H1 (cell line): ENCODE measurements at regions not wholly inside any gene's neighbourhood (a gene's known extent, or its start where the extent isn't known, plus 50 kb on each side); places are given as distances from the start of the nearest gene placed in this dataset.

Experiments used
- CTCF ChIA-PET: fragments of 300-600 bp; sonication (Branson Sonifier 250); formaldehyde crosslinking; loops from one replicate; lab custom pipeline; 2021; ENCODE audit not compliant: partially characterized antibody; lab: Charles Lee
- POLR2A ChIA-PET: fragments of 300-600 bp; sonication (Branson Sonifier 250); formaldehyde crosslinking; loops from one replicate; lab custom pipeline; 2021; ENCODE audit warnings: inconsistent platforms; ENCODE audit not compliant: partially characterized antibody; lab: Charles Lee
- DNase-seq, 2 experiments: peaks; one replicate each; pipeline versions ENCODE4 v3.0.0 to v3.0.0-alpha.2; 2010 to 2022; ENCODE audit warnings: low spot score in 2 of 2, low read depth in 1 of 2, mixed read lengths in 1 of 2
- FAIRE-seq: peaks from 2 replicates; lab custom pipeline; 2011; peaks lifted over from hg19 to GRCh38; lab: Jason Lieb, UNC
- H2AFZ ChIP-seq: 2 replicates; pipeline ENCODE4 v1.8.1; 2012; ENCODE audit warnings: low read length, inconsistent platforms
- H2AK5ac ChIP-seq: 2 replicates; pipeline ENCODE4 v1.6.1; 2013; ENCODE audit warnings: low read depth, low read length
- H2BK120ac ChIP-seq: replicated peaks from 2 replicates; pipeline ENCODE3; 2013; ENCODE audit warnings: low read depth, low read length, inconsistent platforms
- H2BK12ac ChIP-seq: 2 replicates; pipeline ENCODE4 v1.6.1; 2013; ENCODE audit warnings: low read depth, low read length
- H2BK15ac ChIP-seq: 2 replicates; pipeline ENCODE4 v1.6.1; 2013; ENCODE audit warnings: low read length
- H2BK20ac ChIP-seq: 2 replicates; pipeline ENCODE4 v1.6.1; 2013; ENCODE audit warnings: low read length
- H2BK5ac ChIP-seq: 2 replicates; pipeline ENCODE4 v1.6.1; 2013; ENCODE audit warnings: low read depth, low read length
- H3K14ac ChIP-seq: 2 replicates; pipeline ENCODE4 v1.6.1; 2013; ENCODE audit warnings: inconsistent platforms; ENCODE audit not compliant: insufficient read length
- H3K18ac ChIP-seq: 2 replicates; pipeline ENCODE4 v1.6.1; 2013; ENCODE audit warnings: low read length; ENCODE audit errors: extremely low read depth
- H3K23ac ChIP-seq: 2 replicates; pipeline ENCODE4 v1.6.1; 2013; ENCODE audit warnings: inconsistent platforms; ENCODE audit not compliant: insufficient read length
- H3K23me2 ChIP-seq: 2 replicates; pipeline ENCODE4 v1.6.1; 2013; ENCODE audit warnings: low read depth, low read length
- H3K27ac ChIP-seq: 2 replicates; pipeline ENCODE4 v1.6.1; 2011; ENCODE audit warnings: low read depth, low read length, inconsistent platforms
- H3K27me3 ChIP-seq, 4 experiments: replicated peaks in 1 of 4; 1 replicate in 1 of 4; 2 replicates in 3 of 4; pipeline versions ENCODE4 v1.6.1 to v1.8.1; 2011 to 2013; ENCODE audit warnings: low read length in 3 of 4, mild to moderate bottlenecking in 3 of 4, inconsistent platforms in 2 of 4, mixed read lengths in 2 of 4, moderate library complexity in 1 of 4; ENCODE audit not compliant: control insufficient read depth in 3 of 4, insufficient read depth in 3 of 4; ENCODE audit errors: extremely low read depth in 1 of 4
- H3K36me3 ChIP-seq, 4 experiments: 2 replicates each; pipeline versions ENCODE4 v1.6.1 to v1.8.1; 2011 to 2013; ENCODE audit warnings: mild to moderate bottlenecking in 4 of 4, low read length in 3 of 4, moderate library complexity in 2 of 4, control low read depth in 1 of 4, inconsistent platforms in 1 of 4; ENCODE audit not compliant: insufficient read depth in 4 of 4, control insufficient read depth in 2 of 4
- H3K4ac ChIP-seq: replicated peaks from 2 replicates; pipeline ENCODE3; 2013; ENCODE audit warnings: low read length, low read depth, mixed read lengths, inconsistent platforms; ENCODE audit not compliant: insufficient read length
- H3K4me1 ChIP-seq, 4 experiments: replicated peaks in 1 of 4; 1 replicate in 1 of 4; 2 replicates in 3 of 4; pipeline versions ENCODE4 v1.6.1 to v1.8.1; 2011 to 2013; ENCODE audit warnings: low read length in 3 of 4, inconsistent platforms in 2 of 4, mixed read lengths in 1 of 4; ENCODE audit not compliant: insufficient read depth in 4 of 4, control insufficient read depth in 3 of 4
- H3K4me2 ChIP-seq, 2 experiments: 2 replicates each; pipeline versions ENCODE4 v1.6.1 to v1.8.1; 2011 to 2013; ENCODE audit warnings: low read depth in 2 of 2, low read length in 2 of 2, control low read depth in 1 of 2, inconsistent platforms in 1 of 2, mild to moderate bottlenecking in 1 of 2; ENCODE audit not compliant: insufficient read depth in 1 of 2
- H3K4me3 ChIP-seq, 4 experiments: fragments of 200-600, 300-600 bp in 1 of 4; sonication (generic), shearing (Covaris generic), sonication (Bioruptor Twin) in 1 of 4; 2 replicates each; pipeline versions ENCODE4 v1.5.1 to v1.8.1; 2011 to 2016; ENCODE audit warnings: low read length in 4 of 4, low read depth in 3 of 4, control low read depth in 2 of 4, inconsistent platforms in 2 of 4, mild to moderate bottlenecking in 2 of 4, mixed read lengths in 1 of 4, moderate library complexity in 1 of 4; ENCODE audit not compliant: insufficient read depth in 2 of 4; ENCODE audit errors: extremely low read depth in 1 of 4
- H3K56ac ChIP-seq: replicated peaks from 2 replicates; pipeline ENCODE3; 2013; ENCODE audit warnings: low read depth, mild to moderate bottlenecking, mixed read lengths, low read length, inconsistent platforms; ENCODE audit not compliant: insufficient read length
- H3K79me1 ChIP-seq: 2 replicates; pipeline ENCODE4 v1.6.1; 2013; ENCODE audit warnings: low read depth, low read length, control low read depth
- H3K79me2 ChIP-seq, 2 experiments: 2 replicates each; pipeline versions ENCODE4 v1.6.1 to v1.8.1; 2012 to 2013; ENCODE audit warnings: low read length in 2 of 2, mild to moderate bottlenecking in 2 of 2, inconsistent platforms in 1 of 2; ENCODE audit not compliant: insufficient read depth in 2 of 2, control insufficient read depth in 1 of 2
- H3K9ac ChIP-seq, 4 experiments: replicated peaks in 1 of 4; 1 replicate in 1 of 4; 2 replicates in 3 of 4; pipeline versions ENCODE4 v1.6.1 to v1.8.1; 2011 to 2013; ENCODE audit warnings: low read depth in 3 of 4, low read length in 3 of 4, control low read depth in 2 of 4, mild to moderate bottlenecking in 2 of 4, moderate library complexity in 2 of 4, inconsistent platforms in 1 of 4; ENCODE audit errors: extremely low read depth in 1 of 4
- H3K9me3 ChIP-seq, 2 experiments: 2 replicates each; pipeline versions ENCODE4 v1.6.1 to v1.8.1; 2012 to 2013; ENCODE audit warnings: mild to moderate bottlenecking in 2 of 2, moderate library complexity in 2 of 2, control low read depth in 1 of 2, inconsistent platforms in 1 of 2, low read depth in 1 of 2, low read length in 1 of 2, mixed read lengths in 1 of 2; ENCODE audit not compliant: insufficient read depth in 2 of 2
- H4K20me1 ChIP-seq, 2 experiments: replicated peaks in 1 of 2; 2 replicates each; pipeline versions ENCODE3 to v1.8.1; 2011 to 2013; ENCODE audit warnings: inconsistent platforms in 2 of 2, low read length in 2 of 2, mild to moderate bottlenecking in 1 of 2; ENCODE audit not compliant: insufficient read depth in 2 of 2, control insufficient read depth in 1 of 2
- H4K5ac ChIP-seq: 2 replicates; pipeline ENCODE4 v1.6.1; 2013; ENCODE audit warnings: low read length, low read depth, mixed read lengths, inconsistent platforms; ENCODE audit not compliant: insufficient read length
- H4K8ac ChIP-seq: 2 replicates; pipeline ENCODE4 v1.8.0; 2013; ENCODE audit warnings: mild to moderate bottlenecking, moderate library complexity, low read length, inconsistent platforms; ENCODE audit not compliant: insufficient read depth; ENCODE audit errors: extremely low read depth
- H4K91ac ChIP-seq: replicated peaks from 2 replicates; pipeline ENCODE3; 2013; ENCODE audit warnings: low read length, mixed read lengths, inconsistent platforms; ENCODE audit not compliant: insufficient read length
- EGR1 ChIP-seq: IDR thresholded peaks from 2 replicates; pipeline ENCODE4 v1.6.1; 2011; ENCODE audit warnings: low read depth, low read length, borderline replicate concordance
- FOSL1 ChIP-seq: IDR thresholded peaks from 2 replicates; pipeline ENCODE4 v1.6.1; 2011; ENCODE audit warnings: mild to moderate bottlenecking, low read depth, low read length, moderate library complexity; ENCODE audit not compliant: insufficient read depth
- HDAC6 ChIP-seq: IDR thresholded peaks from one replicate; pipeline ENCODE4 v1.7.1; 2012; ENCODE audit warnings: low read depth, mild to moderate bottlenecking, inconsistent platforms, low read length, moderate library complexity
- PHF8 ChIP-seq: fragments of 200-600 bp; sonication (generic); conservative IDR thresholded peaks from 2 replicates; pipeline ENCODE4 v1.7.1; 2012; ENCODE audit warnings: low read depth, mild to moderate bottlenecking, inconsistent platforms, low read length, moderate library complexity
- WGBS, 2 experiments: shearing (Covaris generic) in 1 of 2; methylation state at CpG; one replicate each; pipeline versions ENCODE4 v1.1.6 to v1.1.7; 2013 to 2015; ENCODE audit warnings: low lambda C conversion rate in 2 of 2, mixed read lengths in 2 of 2, inconsistent platforms in 1 of 2, low coverage in 1 of 2, missing lambda C conversion rate in 1 of 2; ENCODE audit not compliant: insufficient replicate concordance in 2 of 2, insufficient coverage in 1 of 2, insufficient read length in 1 of 2; ENCODE audit errors: extremely low coverage in 1 of 2, missing lambda C conversion rate in 1 of 2; 5-methylcytosine and 5-hydroxymethylcytosine counted together

DNA sequence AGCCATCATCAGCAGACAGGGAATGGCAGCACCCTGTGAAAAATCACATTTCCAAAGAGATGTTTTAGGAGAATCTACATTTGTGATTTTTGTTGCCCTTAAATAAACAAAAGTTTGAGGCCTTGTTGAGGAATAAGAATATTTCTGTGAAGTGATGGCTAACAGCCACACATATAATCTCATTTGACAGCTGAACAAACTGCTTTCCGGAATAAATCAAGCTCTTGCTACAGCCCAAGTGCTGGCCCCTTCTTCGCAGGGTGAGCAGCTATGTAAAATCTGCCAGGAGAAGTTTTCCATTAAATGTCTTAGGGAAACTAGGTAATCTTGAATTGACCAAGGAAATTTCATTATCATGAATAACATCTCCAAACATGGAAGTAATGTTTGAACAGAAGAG is 106.4 kb upstream of the GPM6B start:
- H3K23me2 ChIP-seq = no peaks in the 10 kb centered on the region
- 88% methylated on average over 2 of the region's 2 CpGs; no CpG with 5 or more reads in 1 of the 2 experiments for WGBS, 2 experiments
- POLR2A ChIA-PET = interaction anchor here (1.0 to 1.6 kb wide), 2 partner anchors 9 to 106 kb away, joined by 3 to 4 read pairs; partner anchors contain the start of gene GEMIN8

More for the DNA sequence above, 106.4 kb upstream of the GPM6B start:
- no peak overlapping the region for H3K27ac ChIP-seq
- no peak overlapping the region for H3K18ac ChIP-seq
- CTCF ChIA-PET = interaction anchor here (1.0 to 1.9 kb wide), 4 partner anchors 14 to 109 kb away, joined by 3 to 7 read pairs (median 4); no protein-coding TSS in a partner anchor
- no peak overlapping the region for H2BK15ac ChIP-seq
- no peak overlapping the region for H3K4ac ChIP-seq
- H2BK5ac ChIP-seq = no peak overlapping the region
- no peak overlapping the region for H2AK5ac ChIP-seq
- no peaks in the 10 kb centered on the region for H4K20me1 ChIP-seq
- H2AFZ ChIP-seq = no peak overlapping the region
- H3K79me2 ChIP-seq = peaks cover 2 to 69% of the 10 kb centered on the region in 2 experiments; a peak in 2 of 4 replicates
- H3K4me1 ChIP-seq = no peaks in the 10 kb centered on the region; a peak in 1 of 7 replicates
- no peak overlapping the region for H3K4me3 ChIP-seq
- H2BK120ac ChIP-seq = no peak overlapping the region
- DNase-seq (no peak), FAIRE-seq (no peak)
- H2BK20ac ChIP-seq = no peak overlapping the region
- H3K23ac ChIP-seq = no peak overlapping the region
- no peaks in the 10 kb centered on the region for H3K9me3 ChIP-seq
- TF ChIP-seq FOSL1 (no peak), EGR1 (no peak), PHF8 (no peak), HDAC6 (no peak)
- no peak overlapping the region for H3K9ac ChIP-seq
- no peak overlapping the region for H4K91ac ChIP-seq
- no peak overlapping the region for H3K56ac ChIP-seq
- H2BK12ac ChIP-seq = no peak overlapping the region
- peaks cover 0 to 3% (median 0%) of the 10 kb centered on the region in 4 experiments; a peak in 2 of 8 replicates for H3K36me3 ChIP-seq
- H3K4me2 ChIP-seq = no peak overlapping the region
- H4K8ac ChIP-seq = no peak overlapping the region
- H4K5ac ChIP-seq = no peak overlapping the region
- no peak overlapping the region for H3K14ac ChIP-seq
- H3K27me3 ChIP-seq = no peaks in the 10 kb centered on the region
- no peaks in the 10 kb centered on the region; the same call in 1 of the 2 replicates for H3K79me1 ChIP-seq
